GM21526 (cell line): ENCODE measurements at regions not wholly inside any gene's neighbourhood (a gene's known extent, or its start where the extent isn't known, plus 50 kb on each side); places are given as distances from the start of the nearest gene placed in this dataset.

Experiments
- ATAC-seq: cut with Tn5 transposase; IDR thresholded peaks from one replicate; pipeline ENCODE4 v1.9.1; 2021; ENCODE audit warnings: moderate library complexity; ENCODE audit not compliant: unreplicated experiment, low FRiP score

GRCh38 chr1:194535369-194535768, 1349.0 kb upstream of the B3GALT2 start:
- ATAC-seq = no peak

GRCh38 chr1:194534784-194535183, 1348.4 kb upstream of the B3GALT2 start:
- no peak for ATAC-seq

- no peak for ATAC-seq
Observed at GRCh38 chr1:194533641-194534040, 1347.2 kb upstream of the B3GALT2 start.

GRCh38 chr1:194517567-194517966, 1331.2 kb upstream of the B3GALT2 start:
- no peak for ATAC-seq

- no peak for ATAC-seq
Observed at GRCh38 chr1:194515916-194516315, 1329.5 kb upstream of the B3GALT2 start.

- ATAC-seq = no peak
Observed at GRCh38 chr1:194512957-194513356, 1326.5 kb upstream of the B3GALT2 start.

- ATAC-seq = no peak
Observed at GRCh38 chr1:194512345-194512744, 1325.9 kb upstream of the B3GALT2 start.

GRCh38 chr1:194503209-194503608, 1316.8 kb upstream of the B3GALT2 start:
- no peak for ATAC-seq

- no peak for ATAC-seq
Observed at GRCh38 chr1:194495434-194495833, 1309.0 kb upstream of the B3GALT2 start.

- ATAC-seq = no peak
Observed at GRCh38 chr1:194487172-194487571, 1300.8 kb upstream of the B3GALT2 start.

GRCh38 chr1:194485432-194485831, 1299.0 kb upstream of the B3GALT2 start:
- ATAC-seq = no peak

- no peak for ATAC-seq
Observed at GRCh38 chr1:194478731-194479130, 1292.3 kb upstream of the B3GALT2 start.

- peak; percentile 90 for ATAC-seq
Observed at GRCh38 chr1:194477908-194478307, 1291.5 kb upstream of the B3GALT2 start.

- ATAC-seq = no peak
Observed at GRCh38 chr1:194476872-194477271, 1290.5 kb upstream of the B3GALT2 start.

GRCh38 chr1:194476351-194476750, 1289.9 kb upstream of the B3GALT2 start:
- no peak for ATAC-seq

GRCh38 chr1:194474701-194475100, 1288.3 kb upstream of the B3GALT2 start:
- ATAC-seq = no peak

- ATAC-seq = no peak
Observed at GRCh38 chr1:194473766-194474165, 1287.4 kb upstream of the B3GALT2 start.

GRCh38 chr1:194469282-194469681, 1282.9 kb upstream of the B3GALT2 start:
- ATAC-seq = no peak

- ATAC-seq = no peak
Observed at GRCh38 chr1:194466706-194467105, 1280.3 kb upstream of the B3GALT2 start.

GRCh38 chr1:194447636-194448035, 1261.2 kb upstream of the B3GALT2 start:
- ATAC-seq = no peak

- ATAC-seq = no peak
Observed at GRCh38 chr1:194445244-194445643, 1258.8 kb upstream of the B3GALT2 start.

GRCh38 chr1:194442901-194443575, 1256.6 kb upstream of the B3GALT2 start:
- no peak for ATAC-seq

GRCh38 chr1:194437135-194437534, 1250.7 kb upstream of the B3GALT2 start:
- no peak for ATAC-seq
